ELR (cell line): ENCODE measurements at regions not wholly inside any gene's neighbourhood (a gene's known extent, or its start where the extent isn't known, plus 50 kb on each side); places are given as distances from the start of the nearest gene placed in this dataset.
"Not testable (repeated sequence)": the region's sequence is repeated elsewhere in the genome, so short reads cannot be mapped to it uniquely, and the experiment has no call there.

Experiments
- DNase-seq: peaks from one replicate; pipeline ENCODE4 v3.0.0-alpha.2; 2015; ENCODE audit warnings: low read depth

DNA sequence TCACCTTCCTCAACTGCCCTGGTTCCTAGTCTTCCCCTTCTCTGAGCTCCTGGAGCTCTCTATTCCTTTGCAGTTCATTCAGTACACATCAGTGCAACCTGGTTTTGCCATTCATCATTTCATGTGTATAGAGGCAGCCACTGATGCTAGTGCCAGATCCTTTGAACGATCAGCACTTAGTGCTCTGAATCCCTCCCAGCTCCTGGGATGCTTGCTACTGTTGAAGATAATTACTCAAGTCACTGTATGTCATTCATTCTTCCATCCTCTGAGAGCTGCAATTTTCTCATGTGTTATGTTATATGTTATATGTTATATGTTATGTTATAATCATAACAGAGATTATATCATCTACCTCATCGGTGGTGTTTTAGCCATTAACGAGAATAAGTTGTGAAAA is 98.5 kb upstream of the UXS1 start:
- DNase-seq = no peak

DNA sequence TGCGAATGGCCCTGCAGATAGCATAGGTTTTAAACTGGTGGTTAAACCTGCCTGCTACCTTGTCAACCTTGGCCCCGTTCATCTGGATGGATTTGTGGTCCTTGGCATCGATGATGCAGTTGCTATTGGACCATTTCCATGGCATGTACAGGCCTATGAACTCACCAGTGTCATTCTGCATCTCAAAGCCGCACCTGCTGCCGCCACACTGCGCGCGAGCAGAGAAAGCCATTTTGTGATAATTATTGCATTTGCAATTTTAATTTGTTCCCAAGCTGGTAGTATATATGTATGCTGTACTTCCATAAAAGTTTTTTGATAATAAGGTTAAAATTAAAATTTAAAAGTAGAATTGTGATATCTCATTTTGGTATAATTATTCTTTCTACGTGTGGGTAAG is 94.8 kb upstream of the UXS1 start:
- no peak for DNase-seq

DNA sequence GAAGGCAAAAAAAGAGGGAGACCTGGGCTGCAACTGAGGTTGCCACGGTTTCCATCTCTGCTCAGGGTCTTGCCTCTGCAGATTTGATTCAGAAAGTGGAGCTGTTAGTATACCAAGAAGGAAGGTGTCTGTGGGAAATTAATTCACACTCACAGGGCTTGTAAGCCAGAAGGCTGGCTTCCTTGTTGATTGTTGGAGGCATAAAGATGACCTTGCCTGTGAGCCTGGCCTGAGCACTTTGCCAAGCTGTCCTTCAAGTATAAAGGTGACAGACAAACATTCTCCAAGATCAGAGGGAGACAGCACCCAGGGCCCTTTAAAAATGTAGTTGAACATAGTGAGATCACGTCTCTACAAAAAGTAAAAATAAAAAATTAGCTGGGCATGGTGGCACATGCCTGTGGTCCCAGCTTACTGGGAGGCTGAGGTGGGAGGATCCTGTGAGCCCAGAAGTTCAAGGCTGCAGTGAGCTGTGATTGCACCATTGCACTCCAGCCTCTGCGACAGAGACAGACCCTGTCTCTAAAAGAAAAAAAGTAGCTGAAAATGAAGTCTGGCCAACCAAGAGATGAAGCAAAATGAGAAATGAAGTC is 91.2 kb upstream of the UXS1 start:
- no peak for DNase-seq

DNA sequence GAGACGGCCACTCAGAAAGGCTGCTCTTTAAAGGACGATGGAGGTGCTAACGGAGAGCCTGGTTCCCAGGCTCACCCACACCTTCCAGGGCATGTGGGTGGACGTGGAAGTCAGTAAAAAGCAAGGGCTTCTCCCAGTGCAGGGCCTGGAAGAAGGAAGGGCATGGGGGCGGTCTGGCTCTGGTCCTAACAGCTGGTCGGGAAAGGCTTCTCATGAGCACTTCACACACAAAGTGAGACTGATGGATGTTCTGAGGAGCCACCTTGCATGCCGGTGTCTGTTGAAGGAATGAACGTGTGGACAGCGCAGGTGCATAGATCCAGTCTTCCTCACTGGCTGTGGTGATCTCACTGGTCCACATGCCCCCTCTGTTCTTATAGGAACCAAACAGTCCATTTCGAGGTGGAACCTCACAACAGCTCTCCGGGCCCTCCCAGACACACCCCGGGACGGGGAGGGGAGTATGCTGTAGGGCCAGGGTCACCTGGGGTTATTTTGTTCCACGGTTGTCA is 90.6 kb upstream of the UXS1 start:
- DNase-seq = no peak

DNA sequence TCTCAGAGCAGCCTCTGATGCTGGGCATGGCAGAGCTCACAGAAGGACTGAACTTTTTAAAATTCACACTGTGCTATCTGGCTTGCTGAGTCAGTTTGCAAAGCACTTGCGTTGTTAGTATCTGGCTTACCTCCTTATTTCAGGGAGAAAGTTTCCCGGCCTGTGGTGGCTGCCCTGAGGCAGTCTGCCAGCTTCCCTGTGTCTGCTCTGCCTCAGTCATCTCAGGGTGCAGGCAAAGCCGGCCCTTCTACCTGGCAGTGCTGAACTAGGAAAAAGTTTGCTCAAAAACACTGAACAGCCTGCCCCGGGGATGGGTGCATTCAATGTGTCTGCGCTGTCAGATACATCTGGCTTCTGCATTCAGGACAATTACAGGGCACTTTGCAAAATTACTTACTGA is 90.2 kb upstream of the UXS1 start:
- no peak for DNase-seq

DNA sequence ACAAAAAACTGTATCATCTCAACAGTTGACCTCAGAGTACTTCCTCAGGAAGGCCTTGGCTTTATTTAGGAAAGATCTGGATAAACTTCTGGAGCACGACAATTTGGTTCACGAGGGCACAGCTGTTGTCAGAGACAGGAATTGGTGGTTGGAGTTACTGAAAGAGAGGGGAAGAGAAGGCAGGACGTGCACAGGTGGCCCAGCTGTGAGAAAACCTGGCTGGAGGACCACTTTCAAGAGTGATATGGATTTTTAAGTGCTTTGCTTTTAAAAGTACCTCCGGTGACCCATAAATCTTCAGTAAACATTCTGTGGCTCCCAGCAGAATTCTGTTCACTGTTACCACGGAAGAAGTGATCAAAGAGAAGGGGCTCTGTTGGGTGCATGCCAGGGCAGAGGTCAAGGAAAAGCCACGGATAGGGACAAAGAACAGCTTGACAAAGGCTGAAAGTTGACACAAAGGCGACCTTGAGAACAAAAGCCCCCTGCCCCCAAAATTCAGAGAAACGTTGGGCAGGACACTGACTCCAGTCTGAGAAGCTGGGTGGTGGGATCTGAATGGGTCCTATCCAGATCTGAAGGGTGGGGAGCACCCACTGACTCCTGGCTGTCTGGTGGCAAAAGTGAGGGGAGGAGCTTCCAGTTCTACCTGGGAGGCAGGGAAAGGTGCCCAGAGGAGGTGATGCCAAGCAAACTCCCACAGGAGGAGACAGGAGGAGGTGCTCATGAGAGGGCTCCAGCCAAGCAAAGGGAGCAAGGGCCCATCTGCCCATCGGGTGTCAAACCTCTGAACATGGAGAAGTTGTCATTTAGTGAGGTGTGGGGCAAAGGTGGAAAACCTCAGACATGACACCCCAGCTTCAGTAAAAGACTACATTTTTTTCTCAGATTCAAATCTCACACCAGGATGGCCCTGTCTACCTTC is 89.4 kb upstream of the UXS1 start:
- not testable (repeated sequence) for DNase-seq

DNA sequence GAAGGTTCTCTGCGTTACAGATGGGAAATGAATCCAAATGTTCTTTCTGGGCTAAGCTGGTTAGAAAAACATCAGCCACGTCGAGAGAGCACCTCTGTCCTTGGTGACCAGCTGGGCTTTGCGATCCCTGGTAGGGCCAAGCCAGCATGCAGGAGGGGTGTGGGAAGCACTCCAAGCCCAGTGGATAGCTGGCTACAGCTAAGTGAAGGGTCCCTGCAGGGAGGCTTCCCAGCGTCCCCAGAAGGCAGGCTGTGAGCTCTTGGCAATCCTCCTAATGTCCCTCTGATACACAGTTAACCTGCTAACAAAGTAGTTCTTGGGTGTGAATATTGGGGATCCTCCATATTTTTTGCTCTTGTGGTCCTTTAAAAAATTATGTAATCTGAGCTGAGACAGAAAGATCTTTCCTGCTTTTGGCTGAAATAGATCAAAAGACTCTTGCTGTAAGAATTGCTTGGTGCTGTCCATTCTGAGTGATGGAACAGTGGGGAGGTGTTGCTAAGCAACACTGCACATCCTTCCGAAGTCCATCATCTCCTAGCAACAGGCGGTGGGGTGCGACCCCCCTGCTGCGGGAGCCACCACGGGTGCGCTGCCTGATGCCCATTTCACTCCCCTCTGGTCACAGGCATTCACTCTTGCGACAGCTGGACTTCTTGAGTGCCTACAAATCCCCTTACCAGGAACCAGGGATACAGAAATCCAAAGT is 88.5 kb upstream of the UXS1 start:
- no peak for DNase-seq

DNA sequence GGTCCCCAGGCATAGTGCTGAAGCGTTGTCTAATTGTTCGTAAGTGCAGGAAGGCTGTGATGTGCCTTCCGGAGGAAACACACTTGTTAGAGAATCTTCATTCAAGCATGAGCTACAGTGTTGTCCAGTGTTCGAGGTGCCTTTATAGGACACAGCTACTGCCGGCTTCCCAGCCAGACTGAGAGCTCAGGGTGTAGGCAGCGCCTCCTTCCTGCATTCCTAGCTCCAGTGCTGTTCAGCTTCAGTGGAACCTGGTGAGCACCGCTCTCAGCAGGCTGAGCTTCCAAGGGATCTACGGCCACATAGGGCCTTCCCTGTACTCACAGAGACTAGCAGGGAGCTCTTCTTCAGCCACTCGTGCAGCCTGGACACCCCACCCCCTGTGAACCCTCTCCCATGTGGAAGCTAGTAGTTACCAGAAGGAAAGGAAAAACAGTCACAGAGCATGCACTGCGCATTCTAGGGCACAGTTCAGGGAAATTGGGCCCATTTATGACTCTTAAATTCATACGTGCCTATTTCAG is 87.9 kb upstream of the UXS1 start:
- DNase-seq = not testable (repeated sequence)

DNA sequence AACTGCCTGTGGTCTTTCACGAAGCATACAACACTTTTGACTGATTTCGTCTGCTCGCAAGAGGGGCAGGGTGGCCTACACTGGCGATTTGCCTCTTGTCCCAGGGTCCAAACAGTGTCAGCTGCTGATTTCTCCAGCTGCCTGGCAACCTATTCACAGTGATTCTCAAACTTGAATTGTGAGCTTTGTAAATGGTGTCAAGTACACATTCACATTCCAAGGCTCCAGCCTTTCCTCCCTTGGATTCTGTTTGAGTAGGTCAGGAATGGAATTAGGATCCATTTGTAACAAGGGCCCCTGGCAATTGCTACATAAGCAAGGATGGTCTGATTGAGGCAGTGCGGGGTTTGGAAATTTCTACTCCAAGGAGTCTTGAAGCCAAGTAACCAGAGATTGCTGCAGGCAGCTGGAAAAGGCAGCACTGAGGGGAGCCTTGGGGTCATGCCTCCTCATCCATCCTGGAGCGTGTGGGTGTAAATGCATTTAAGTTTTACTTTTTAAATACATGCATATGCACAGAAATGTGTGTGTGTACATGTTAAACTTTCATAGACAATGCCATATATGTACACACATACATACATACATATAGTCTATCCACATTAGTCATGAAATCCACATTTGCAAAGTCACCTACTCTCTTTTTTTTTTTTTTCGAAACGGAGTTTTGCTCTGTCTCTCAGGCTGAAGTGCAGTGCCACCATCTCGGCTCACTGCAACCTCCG is 86.8 kb upstream of the UXS1 start:
- no peak for DNase-seq

DNA sequence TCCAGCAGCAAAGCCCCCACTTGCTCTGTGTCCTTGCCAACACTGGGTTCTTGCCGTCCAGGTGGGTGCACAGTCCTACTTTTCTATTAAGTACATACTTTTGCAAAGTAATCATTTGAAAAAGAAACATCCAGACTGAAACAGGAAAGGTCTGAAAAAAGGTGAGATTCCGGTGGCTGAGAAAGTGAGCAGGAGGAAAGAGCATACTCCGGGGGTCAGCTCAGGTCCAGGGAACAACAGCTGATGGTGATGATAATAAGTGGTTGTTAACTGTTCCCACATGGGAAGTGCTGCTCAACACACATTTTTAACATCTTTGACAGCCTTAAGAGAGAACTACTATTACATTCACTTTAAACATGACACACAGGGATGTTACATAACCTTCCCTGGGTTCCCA is 86.1 kb upstream of the UXS1 start:
- no peak for DNase-seq

DNA sequence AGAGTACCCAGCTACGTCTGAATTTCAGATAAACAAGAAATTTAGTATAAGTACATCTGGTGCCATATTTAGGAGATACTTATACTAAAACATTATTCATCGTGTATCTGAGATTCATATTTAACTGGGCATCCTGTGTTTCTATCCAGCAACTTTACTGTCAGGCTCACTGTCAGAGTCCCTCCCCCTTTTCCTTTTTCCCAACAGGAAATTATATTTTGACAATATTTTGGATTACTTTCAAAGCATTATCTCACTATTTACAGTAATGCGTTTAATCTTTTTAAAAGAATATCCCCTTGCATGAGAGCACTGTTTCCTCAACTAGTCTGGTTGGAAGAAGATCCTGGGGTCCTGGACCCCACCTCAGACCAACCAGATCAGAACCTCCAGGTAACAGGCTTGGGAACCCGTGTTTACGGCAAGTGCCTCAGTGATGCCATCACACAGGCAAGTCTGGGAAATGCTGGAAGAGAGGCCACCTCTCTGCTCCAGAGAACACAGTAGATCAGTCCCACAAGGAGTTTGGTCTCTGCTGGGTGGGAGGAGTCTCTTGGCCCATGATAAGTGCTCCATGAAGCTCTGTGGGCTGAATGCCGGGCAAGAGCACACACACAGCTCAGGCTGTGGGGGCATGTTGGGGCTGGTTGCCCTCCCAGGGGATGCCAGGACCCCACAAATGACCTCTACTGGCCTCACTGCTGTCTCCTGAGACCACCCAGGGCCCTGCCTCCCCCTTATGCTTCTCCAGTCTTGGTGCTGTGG is 84.2 kb upstream of the UXS1 start:
- DNase-seq = no peak

DNA sequence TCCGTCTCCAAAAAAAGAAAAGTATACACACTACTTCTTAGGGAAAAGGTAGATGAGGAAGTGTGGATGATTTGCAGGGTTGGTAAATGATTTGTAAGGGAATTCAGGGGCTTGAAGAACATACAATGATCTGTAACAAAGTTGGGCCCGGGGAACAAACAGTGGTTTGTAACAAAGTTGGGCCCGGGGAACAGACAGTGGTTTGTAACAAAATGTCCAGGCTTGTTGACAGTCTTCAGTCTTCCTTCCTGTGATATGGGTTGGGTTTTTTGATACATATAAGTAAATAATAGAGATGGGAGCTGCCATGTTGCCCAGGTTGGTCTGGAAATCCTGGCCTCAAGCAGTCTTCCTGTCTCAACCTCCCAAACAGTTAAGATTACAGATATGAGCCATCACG is 83.3 kb upstream of the UXS1 start:
- DNase-seq = no peak

DNA sequence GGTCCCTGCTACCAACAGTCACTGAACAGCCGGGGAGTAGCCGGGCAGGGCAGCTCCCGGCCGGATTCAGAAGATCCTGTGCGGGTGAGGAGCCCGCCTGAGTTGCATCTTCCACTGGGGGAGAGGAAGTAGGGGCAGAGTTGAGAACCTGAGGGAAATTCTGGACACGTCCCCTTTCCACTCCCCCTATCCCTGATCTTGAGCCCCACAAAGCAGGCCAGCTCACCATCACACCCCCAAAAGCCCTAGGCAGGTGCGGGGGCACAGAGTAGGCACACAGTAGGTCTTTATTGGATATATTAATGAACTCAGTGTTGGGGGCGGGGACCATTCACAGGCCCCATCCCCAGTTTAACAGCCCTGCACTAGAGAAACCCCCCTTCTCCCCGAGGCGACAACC is 81.9 kb upstream of the UXS1 start:
- DNase-seq = no peak

DNA sequence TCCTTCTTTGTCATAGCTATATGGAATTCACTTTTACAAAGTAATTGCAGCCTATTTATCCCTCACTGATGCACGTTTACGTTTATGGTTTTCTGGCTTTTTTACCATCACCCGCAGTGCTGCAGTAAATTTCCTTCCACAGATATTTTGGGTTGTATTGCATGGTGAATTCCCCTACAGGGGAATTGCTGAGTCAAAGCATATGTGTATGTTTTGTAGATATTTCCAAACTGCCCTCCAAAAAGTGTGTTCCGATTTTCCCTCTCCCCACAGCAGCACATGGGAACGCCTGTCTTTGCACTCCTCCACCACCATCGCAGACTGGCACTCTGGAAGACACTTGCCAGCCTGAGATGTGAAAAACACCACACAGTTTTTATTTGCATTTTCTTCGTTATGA is 80.6 kb upstream of the UXS1 start:
- no peak for DNase-seq

DNA sequence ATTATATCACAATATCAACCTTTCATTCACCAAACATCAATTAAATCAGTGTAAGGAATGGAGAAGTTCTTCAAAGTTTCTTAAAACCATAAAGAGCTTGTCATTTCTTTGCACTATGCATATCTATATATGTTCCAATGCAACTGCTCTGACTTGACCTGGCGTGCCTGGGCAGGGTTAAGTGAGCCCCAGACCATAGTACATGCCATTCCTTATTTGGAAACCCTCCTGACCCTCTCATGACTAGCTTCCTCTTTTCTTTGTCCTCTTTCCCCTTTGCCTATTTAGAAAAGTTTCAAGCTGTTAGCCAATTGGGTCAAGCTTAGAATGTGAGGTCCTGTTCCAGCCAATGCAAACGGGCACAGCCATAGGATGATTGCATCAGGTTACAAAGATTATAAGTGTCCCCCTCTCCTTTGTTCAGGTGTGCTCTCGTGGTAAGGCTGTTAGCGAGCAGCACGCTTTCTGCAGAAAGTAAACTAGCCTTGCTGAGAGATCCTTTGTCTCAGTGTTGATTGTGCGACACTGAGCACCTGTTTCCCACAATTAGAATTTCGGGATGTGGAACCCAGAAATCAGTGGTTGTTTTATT is 78.2 kb upstream of the UXS1 start:
- no peak for DNase-seq

DNA sequence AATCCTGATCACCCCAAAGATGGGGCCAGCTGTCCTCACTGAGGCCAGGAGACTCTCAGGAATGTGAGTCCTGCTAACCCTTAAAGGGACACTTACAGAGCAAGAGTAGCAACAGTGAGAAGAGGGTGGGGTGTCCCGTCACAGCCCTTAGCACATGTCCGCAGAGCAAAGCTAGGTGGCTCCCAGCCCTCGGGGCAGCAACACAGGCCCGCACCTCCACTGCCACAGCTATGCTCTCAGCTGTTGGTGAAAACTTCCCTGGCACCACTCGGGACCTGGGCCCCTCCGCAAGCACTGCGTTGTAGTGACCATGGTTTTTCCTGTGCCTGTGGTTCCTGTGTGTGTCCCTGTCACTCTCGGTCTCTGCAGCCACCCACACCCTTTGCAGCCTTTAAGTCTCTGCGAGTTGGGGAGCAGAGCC is 76.4 kb upstream of the UXS1 start:
- no peak for DNase-seq

DNA sequence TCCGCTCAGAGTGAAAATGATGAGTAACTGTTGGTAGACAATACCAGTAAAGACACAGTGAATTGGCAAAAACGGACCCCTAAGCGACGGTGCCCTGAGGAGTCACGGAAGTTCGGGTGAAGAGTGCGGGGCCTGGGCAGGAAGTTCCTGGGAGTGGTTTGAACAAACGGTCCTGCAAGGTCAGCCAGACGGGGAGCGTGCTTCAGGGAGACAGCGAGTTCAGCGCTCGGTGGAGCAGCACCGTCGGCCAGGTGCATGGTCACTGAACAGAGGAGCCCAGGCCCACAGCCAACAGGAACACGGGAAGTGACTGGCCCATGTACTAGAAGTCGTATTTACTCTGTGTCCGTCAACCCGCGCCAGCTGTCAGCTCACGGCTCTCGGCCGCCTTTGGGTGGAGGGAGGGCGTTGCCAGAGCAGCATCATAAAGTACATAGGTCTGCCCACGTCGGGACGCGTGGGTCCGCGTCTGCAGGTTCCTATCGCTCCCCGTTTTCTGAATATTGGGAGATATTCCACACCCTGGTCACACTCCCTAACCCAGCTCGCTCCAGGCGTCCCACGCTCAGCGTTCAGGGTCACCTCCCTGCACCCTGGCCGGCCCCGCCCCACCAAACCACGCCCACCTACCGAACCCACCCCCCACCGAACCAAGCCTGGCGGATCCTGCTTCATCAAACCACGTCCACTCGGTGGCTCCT is 75.6 kb upstream of the UXS1 start:
- no peak for DNase-seq

DNA sequence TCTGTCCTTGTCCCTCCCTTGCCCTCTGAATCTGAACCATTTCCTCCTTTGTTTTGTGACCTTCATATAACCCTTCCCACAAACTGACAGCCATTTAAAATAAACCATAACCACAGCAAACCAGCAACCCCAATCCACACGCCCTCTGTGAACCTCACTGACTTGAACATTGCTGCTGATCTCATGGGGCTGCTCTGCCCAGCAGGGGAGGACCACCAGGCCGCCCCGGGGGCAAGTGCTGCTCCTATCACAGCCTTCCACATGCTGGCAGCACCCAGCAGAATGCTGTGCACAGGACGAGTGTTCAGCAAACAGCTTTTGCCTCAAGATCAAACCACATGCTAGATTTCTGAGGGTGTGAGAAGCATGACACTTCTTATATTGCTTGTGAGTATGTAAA is 73.9 kb upstream of the UXS1 start:
- no peak for DNase-seq

DNA sequence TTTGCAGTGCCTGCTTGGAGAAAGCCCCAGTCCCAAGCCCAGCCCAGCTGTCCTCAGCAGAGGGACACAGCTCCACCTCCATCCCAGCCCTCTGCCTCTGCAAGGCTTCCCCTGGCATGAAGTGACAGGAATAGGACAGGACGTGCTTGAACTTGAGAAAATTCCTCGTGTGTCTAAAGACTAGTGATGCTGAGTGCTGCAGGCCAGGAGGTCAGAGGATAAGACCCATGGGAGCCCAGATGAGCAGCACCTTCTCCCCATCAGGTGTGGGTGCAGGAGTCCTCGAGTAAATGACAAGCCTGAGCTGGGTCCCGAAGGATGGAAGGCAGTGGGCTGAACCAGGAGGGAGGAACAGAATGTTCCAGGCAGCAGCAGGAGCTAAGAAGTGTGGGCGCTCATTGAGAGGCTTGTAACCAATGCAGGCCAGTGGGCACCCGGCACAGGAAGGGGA is 67.8 kb upstream of the UXS1 start:
- no peak for DNase-seq

DNA sequence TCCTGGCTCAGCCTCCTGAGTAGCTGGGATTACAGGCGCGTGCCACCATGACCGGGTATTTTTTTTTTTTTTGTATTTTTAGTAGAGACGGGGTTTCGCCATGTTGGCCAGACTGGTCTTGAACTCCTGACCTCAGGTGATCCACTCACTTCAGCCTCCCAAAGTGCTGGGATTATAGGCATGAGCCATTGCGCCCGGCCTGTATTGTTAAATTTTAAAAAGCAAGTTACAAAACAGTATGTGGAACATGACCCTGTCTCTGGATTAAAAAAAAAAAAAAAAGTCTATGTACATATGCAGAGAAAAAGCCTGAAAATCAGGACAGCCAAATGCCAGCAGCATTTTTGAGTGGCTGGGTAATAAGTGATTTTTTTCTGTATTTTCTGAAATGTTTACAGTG is 64.8 kb upstream of the UXS1 start:
- DNase-seq = not testable (repeated sequence)
